Cardiac muscle cell (in vitro differentiated cells and primary cell): ENCODE measurements at regions not wholly inside any gene's neighbourhood (a gene's known extent, or its start where the extent isn't known, plus 50 kb on each side); places are given as distances from the start of the nearest gene placed in this dataset.

ENCODE experiments used
- DNase-seq, 2 donors: peaks; one replicate each; pipeline versions ENCODE4 v3.0.0 to v3.0.0-alpha.2; 2010 to 2017; ENCODE audit warnings: low read depth in 1 of 2, low spot score in 1 of 2
- H3K27ac ChIP-seq: fragments of 200-600 bp; sonication (generic); 2 replicates; pipeline ENCODE4 v1.5.1; 2016
- H3K27me3 ChIP-seq: fragments of 200-600 bp; sonication (generic); 2 replicates; pipeline ENCODE4 v1.6.0; 2016; ENCODE audit warnings: control low read depth
- H3K36me3 ChIP-seq: fragments of 200-600 bp; sonication (generic); 2 replicates; pipeline ENCODE4 v1.5.1; 2016; ENCODE audit warnings: control low read depth
- H3K4me1 ChIP-seq: fragments of 200-600 bp; sonication (generic); 2 replicates; pipeline ENCODE4 v1.8.1; 2017; ENCODE audit warnings: low read depth, mild to moderate bottlenecking, mixed run types
- H3K4me3 ChIP-seq: fragments of 200-600 bp; sonication (generic); 2 replicates; pipeline ENCODE4 v1.5.1; 2016; ENCODE audit warnings: mild to moderate bottlenecking
- H3K9me3 ChIP-seq: fragments of 200-600 bp; sonication (generic); 2 replicates; pipeline ENCODE4 v1.5.1; 2017; ENCODE audit warnings: low read depth, mild to moderate bottlenecking, control low read depth
- CTCF ChIP-seq: IDR thresholded peaks from 2 replicates; pipeline ENCODE4 v1.5.1; 2012; ENCODE audit warnings: low read depth, mild to moderate bottlenecking, low read length

- H3K9me3 ChIP-seq = no peaks in the 10 kb centered on the region
- DNase-seq = peak; percentile 9 to 45
Measured at GRCh38 chr15:70248116-70249025, 150.7 kb upstream of the TLE3 start.

GRCh38 chr15:70247281-70247680 lies 149.6 kb upstream of the TLE3 start:
- Histone ChIP-seq H3K9me3 (no peaks in the 10 kb centered on the region), H3K27me3 (peaks cover 17% of the 10 kb centered on the region), H3K36me3 (no peaks in the 10 kb centered on the region), H3K27ac (no peak overlapping the region), H3K4me1 (peaks cover 7% of the 10 kb centered on the region), H3K4me3 (no peak overlapping the region)
- TF ChIP-seq CTCF = no peak
- DNase-seq = no peak

More at GRCh38 chr15:70248116-70249025, 150.7 kb upstream of the TLE3 start:
- no peaks in the 10 kb centered on the region for H3K36me3 ChIP-seq
- no peak overlapping the region for H3K4me3 ChIP-seq
- no peak for TF ChIP-seq CTCF
- H3K27ac ChIP-seq = no peak overlapping the region
- H3K27me3 ChIP-seq = peaks cover 17% of the 10 kb centered on the region
- peaks cover 7% of the 10 kb centered on the region for H3K4me1 ChIP-seq

- H3K4me3 ChIP-seq = no peak overlapping the region
- H3K4me1 ChIP-seq = peaks cover 7% of the 10 kb centered on the region
Measured at GRCh38 chr15:70246623-70247220, 149.0 kb upstream of the TLE3 start.

GRCh38 chr15:70245932-70246622 lies 148.4 kb upstream of the TLE3 start:
- H3K9me3 ChIP-seq = no peaks in the 10 kb centered on the region
- H3K27ac ChIP-seq = no peak overlapping the region
- peaks cover 7% of the 10 kb centered on the region for H3K4me1 ChIP-seq
- TF ChIP-seq CTCF = no peak
- no peak overlapping the region for H3K4me3 ChIP-seq
- DNase-seq = peak in 1 of 2 donors; percentile 38
- H3K36me3 ChIP-seq = no peaks in the 10 kb centered on the region
- H3K27me3 ChIP-seq = peaks cover 18% of the 10 kb centered on the region

More at GRCh38 chr15:70246623-70247220, 149.0 kb upstream of the TLE3 start:
- DNase-seq = no peak
- Histone ChIP-seq H3K27ac (no peak overlapping the region), H3K36me3 (no peaks in the 10 kb centered on the region), H3K9me3 (no peaks in the 10 kb centered on the region), H3K27me3 (peaks cover 18% of the 10 kb centered on the region)
- TF ChIP-seq CTCF = no peak

- no peak for DNase-seq
- Histone ChIP-seq H3K27ac (no peak overlapping the region), H3K27me3 (peaks cover 27% of the 10 kb centered on the region), H3K4me1 (peaks cover 7% of the 10 kb centered on the region), H3K4me3 (no peak overlapping the region), H3K36me3 (no peaks in the 10 kb centered on the region), H3K9me3 (no peaks in the 10 kb centered on the region)
- no peak for TF ChIP-seq CTCF
Measured at GRCh38 chr15:70244978-70245542, 147.3 kb upstream of the TLE3 start.
